ENCODE measurements at regions not wholly inside any gene's neighbourhood (a gene's known extent, or its start where the extent isn't known, plus 50 kb on each side); places are given as distances from the start of the nearest gene placed in this dataset.
"Not testable (repeated sequence)": the region's sequence is repeated elsewhere in the genome, so short reads cannot be mapped to it uniquely, and the experiment has no call there.

DNA sequence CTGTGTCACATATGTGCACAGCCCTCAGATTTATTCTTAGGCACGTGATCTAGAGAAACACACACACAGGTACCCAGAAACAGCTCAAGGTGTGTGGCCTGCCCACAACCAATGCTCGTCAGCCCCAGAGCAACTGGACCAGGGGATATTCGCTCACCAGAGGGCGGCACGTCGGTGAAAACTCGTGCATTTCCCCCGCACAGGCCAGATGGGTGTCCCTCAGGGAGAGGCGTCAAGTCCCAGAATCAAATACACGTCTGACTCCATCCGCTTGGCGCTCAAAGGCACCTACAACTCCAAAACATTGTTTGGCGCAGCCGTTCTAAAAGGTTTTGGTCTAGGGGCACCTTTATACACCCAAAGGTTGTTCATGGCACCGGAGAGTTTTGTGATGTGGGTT lies 429.0 kb downstream of the BRD1 start:
- no peaks in the 10 kb centered on the region for H3K9me3 ChIP-seq (ENCODE audit: insufficient read depth, low read depth, low read length)
- H4K20me1 ChIP-seq (ENCODE audit: insufficient read depth, low read length, poor library complexity, severe bottlenecking): no peaks in the 10 kb centered on the region
- H3K36me3 ChIP-seq (ENCODE audit: insufficient read depth, low read length): no peaks in the 10 kb centered on the region
- H2AFZ ChIP-seq (ENCODE audit: low read length): no peak overlapping the region
- H3K4me3 ChIP-seq (ENCODE audit: low read length, poor library complexity, severe bottlenecking): no peak overlapping the region
- H3K9ac ChIP-seq (ENCODE audit: low read depth, low read length, poor library complexity, severe bottlenecking): no peak overlapping the region
- no peaks in the 10 kb centered on the region for H3K9me2 ChIP-seq (replicated peaks; ENCODE audit: low read depth, low read length)
- no peaks in the 10 kb centered on the region for H3K79me2 ChIP-seq (ENCODE audit: insufficient read depth, low read length)
- H3F3A ChIP-seq (ENCODE audit: low read depth): no peaks in the 10 kb centered on the region
- H3K4me2 ChIP-seq (ENCODE audit: low read depth, low read length, poor library complexity, severe bottlenecking): no peak overlapping the region
- H3K4me1 ChIP-seq (ENCODE audit: insufficient read depth, low read length, poor library complexity, severe bottlenecking): no peaks in the 10 kb centered on the region
- no peak for TF ChIP-seq CTCF (conservative IDR thresholded peaks at IDR 0.05; ENCODE audit: low read length)
- no peak for TF ChIP-seq EZH2phosphoT487 (IDR thresholded peaks at IDR 0.05; ENCODE audit: borderline replicate concordance)
- no peaks in the 10 kb centered on the region for H3K27me3 ChIP-seq (ENCODE audit: insufficient read depth, low read length, poor library complexity, severe bottlenecking)

- Histone ChIP-seq H3F3A (ENCODE audit: low read depth) (no peaks in the 10 kb centered on the region), H3K4me3 (ENCODE audit: low read length, poor library complexity, severe bottlenecking) (no peak overlapping the region), H4K20me1 (ENCODE audit: insufficient read depth, low read length, poor library complexity, severe bottlenecking) (no peaks in the 10 kb centered on the region), H3K9me2 (replicated peaks; ENCODE audit: low read depth, low read length) (no peaks in the 10 kb centered on the region), H3K4me1 (ENCODE audit: insufficient read depth, low read length, poor library complexity, severe bottlenecking) (no peaks in the 10 kb centered on the region), H3K9me3 (ENCODE audit: insufficient read depth, low read depth, low read length) (no peaks in the 10 kb centered on the region), H3K36me3 (ENCODE audit: insufficient read depth, low read length) (no peaks in the 10 kb centered on the region), H3K4me2 (ENCODE audit: low read depth, low read length, poor library complexity, severe bottlenecking) (no peak overlapping the region), H2AFZ (ENCODE audit: low read length) (no peak overlapping the region), H3K27me3 (ENCODE audit: insufficient read depth, low read length, poor library complexity, severe bottlenecking) (no peaks in the 10 kb centered on the region), H3K79me2 (ENCODE audit: insufficient read depth, low read length) (no peaks in the 10 kb centered on the region), H3K9ac (ENCODE audit: low read depth, low read length, poor library complexity, severe bottlenecking) (no peak overlapping the region)
- TF ChIP-seq EZH2phosphoT487 (IDR thresholded peaks at IDR 0.05; ENCODE audit: borderline replicate concordance): no peak
Observed at GRCh38 chr22:49398115-49398514, 429.6 kb downstream of the BRD1 start.

- Histone ChIP-seq H4K20me1 (ENCODE audit: insufficient read depth, low read length, poor library complexity, severe bottlenecking) (no peaks in the 10 kb centered on the region), H3K4me1 (ENCODE audit: insufficient read depth, low read length, poor library complexity, severe bottlenecking) (no peaks in the 10 kb centered on the region), H3K9me3 (ENCODE audit: insufficient read depth, low read depth, low read length) (no peaks in the 10 kb centered on the region; the same call in 1 of the 2 replicates), H3F3A (ENCODE audit: low read depth) (no peaks in the 10 kb centered on the region), H3K9me2 (replicated peaks; ENCODE audit: low read depth, low read length) (no peaks in the 10 kb centered on the region), H3K36me3 (ENCODE audit: insufficient read depth, low read length) (no peaks in the 10 kb centered on the region), H3K4me2 (ENCODE audit: low read depth, low read length, poor library complexity, severe bottlenecking) (no peak overlapping the region), H3K27me3 (ENCODE audit: insufficient read depth, low read length, poor library complexity, severe bottlenecking) (no peaks in the 10 kb centered on the region), H3K9ac (ENCODE audit: low read depth, low read length, poor library complexity, severe bottlenecking) (no peak overlapping the region), H2AFZ (ENCODE audit: low read length) (no peak overlapping the region), H3K4me3 (ENCODE audit: low read length, poor library complexity, severe bottlenecking) (no peak overlapping the region), H3K79me2 (ENCODE audit: insufficient read depth, low read length) (no peaks in the 10 kb centered on the region)
- TF ChIP-seq CTCF (conservative IDR thresholded peaks at IDR 0.05; ENCODE audit: low read length) (no peak), EZH2phosphoT487 (IDR thresholded peaks at IDR 0.05; ENCODE audit: borderline replicate concordance) (no peak)
Observed at GRCh38 chr22:49396817-49397216, 430.9 kb downstream of the BRD1 start.

DNA sequence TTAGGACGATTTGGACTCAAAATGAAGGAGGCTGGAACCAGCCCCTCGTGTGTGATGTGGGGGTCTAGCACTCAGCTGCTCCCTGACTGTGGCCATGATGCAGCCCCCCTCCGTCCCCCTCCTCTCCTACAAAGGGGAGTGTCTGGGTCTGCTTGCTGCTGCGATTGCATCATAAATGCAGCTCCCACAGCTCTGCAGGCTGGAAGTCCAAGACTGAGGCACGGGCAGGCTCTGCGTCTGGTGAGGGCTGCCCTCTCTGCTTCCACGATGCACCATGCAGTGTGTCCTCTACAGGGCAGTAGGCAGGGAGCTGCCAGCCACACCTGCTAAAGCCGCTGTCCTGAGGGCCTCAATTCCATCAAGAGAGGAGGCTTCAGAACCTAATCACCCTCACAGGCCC lies 432.1 kb downstream of the BRD1 start:
- Histone ChIP-seq H3K9me3 (ENCODE audit: insufficient read depth, low read depth, low read length) (no peaks in the 10 kb centered on the region; the same call in 1 of the 2 replicates), H2AFZ (ENCODE audit: low read length) (no peak overlapping the region), H3K79me2 (ENCODE audit: insufficient read depth, low read length) (no peaks in the 10 kb centered on the region), H3K4me1 (ENCODE audit: insufficient read depth, low read length, poor library complexity, severe bottlenecking) (no peaks in the 10 kb centered on the region), H3K36me3 (ENCODE audit: insufficient read depth, low read length) (no peaks in the 10 kb centered on the region), H3K4me2 (ENCODE audit: low read depth, low read length, poor library complexity, severe bottlenecking) (no peak overlapping the region), H4K20me1 (ENCODE audit: insufficient read depth, low read length, poor library complexity, severe bottlenecking) (no peaks in the 10 kb centered on the region), H3F3A (ENCODE audit: low read depth) (no peaks in the 10 kb centered on the region), H3K9me2 (replicated peaks; ENCODE audit: low read depth, low read length) (no peaks in the 10 kb centered on the region), H3K9ac (ENCODE audit: low read depth, low read length, poor library complexity, severe bottlenecking) (no peak overlapping the region), H3K4me3 (ENCODE audit: low read length, poor library complexity, severe bottlenecking) (no peak overlapping the region), H3K27me3 (ENCODE audit: insufficient read depth, low read length, poor library complexity, severe bottlenecking) (no peaks in the 10 kb centered on the region)
- TF ChIP-seq CTCF (conservative IDR thresholded peaks at IDR 0.05; ENCODE audit: low read length): no peak
- no peak for TF ChIP-seq EZH2phosphoT487 (IDR thresholded peaks at IDR 0.05; ENCODE audit: borderline replicate concordance)

DNA sequence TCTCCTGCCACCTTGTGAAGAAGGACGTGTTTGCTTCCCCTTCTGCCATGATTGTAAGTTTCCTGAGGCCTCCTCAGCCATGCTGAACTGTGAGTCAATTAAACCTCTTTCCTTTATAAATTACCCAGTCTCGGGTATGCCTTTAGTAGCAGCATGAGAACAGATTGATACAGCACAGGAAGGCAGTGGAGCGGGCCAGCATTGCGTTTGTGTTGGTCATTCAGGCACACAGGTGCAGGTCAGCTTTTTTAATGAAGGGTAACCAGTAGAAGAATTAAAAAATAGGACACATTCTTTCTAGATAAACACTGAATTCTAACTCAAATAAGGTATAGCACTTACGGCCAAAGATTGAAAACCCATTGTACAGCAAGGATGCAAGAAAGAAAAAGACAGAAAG lies 432.6 kb downstream of the BRD1 start:
- not testable (repeated sequence) for H3K4me3 ChIP-seq (ENCODE audit: low read length, poor library complexity, severe bottlenecking); H2AFZ ChIP-seq (ENCODE audit: low read length); H3K4me2 ChIP-seq (ENCODE audit: low read depth, low read length, poor library complexity, severe bottlenecking); H3F3A ChIP-seq (ENCODE audit: low read depth); H3K27me3 ChIP-seq (ENCODE audit: insufficient read depth, low read length, poor library complexity, severe bottlenecking); H3K4me1 ChIP-seq (ENCODE audit: insufficient read depth, low read length, poor library complexity, severe bottlenecking); H3K36me3 ChIP-seq (ENCODE audit: insufficient read depth, low read length); H3K79me2 ChIP-seq (ENCODE audit: insufficient read depth, low read length); H3K9me3 ChIP-seq (ENCODE audit: insufficient read depth, low read depth, low read length); H4K20me1 ChIP-seq (ENCODE audit: insufficient read depth, low read length, poor library complexity, severe bottlenecking); H3K9ac ChIP-seq (ENCODE audit: low read depth, low read length, poor library complexity, severe bottlenecking); H3K9me2 ChIP-seq (replicated peaks; ENCODE audit: low read depth, low read length)
